Upper lobe of left lung (tissue), 4 donors: ENCODE measurements at regions not wholly inside any gene's neighbourhood (a gene's known extent, or its start where the extent isn't known, plus 50 kb on each side); places are given as distances from the start of the nearest gene placed in this dataset.

Source experiments
- EP300 ChIP-seq, 4 donors: sonication (generic); formaldehyde crosslinking; IDR thresholded peaks; one replicate each; pipeline ENCODE4 v1.5.1; 2017; ENCODE audit warnings: antibody characterized with exemption in 4 of 4, control low read depth in 2 of 4
- POLR2A ChIP-seq, 4 donors: fragments of 450-650 bp; IDR thresholded peaks; one replicate each; pipeline ENCODE4 v1.5.1; 2016 to 2017; ENCODE audit warnings: antibody characterized with exemption in 4 of 4, mild to moderate bottlenecking in 2 of 4
- TF ChIP-seq, protein P1 (sequence below), 6 experiments: fragments of 450-650 bp in 4 of 6; fragments of 200-600 bp in 2 of 6; sonication (generic) in 2 of 6; IDR thresholded peaks; one replicate each; pipeline ENCODE4 v1.5.1; 2016 to 2019; ENCODE audit warnings: antibody characterized with exemption in 6 of 6

DNA sequence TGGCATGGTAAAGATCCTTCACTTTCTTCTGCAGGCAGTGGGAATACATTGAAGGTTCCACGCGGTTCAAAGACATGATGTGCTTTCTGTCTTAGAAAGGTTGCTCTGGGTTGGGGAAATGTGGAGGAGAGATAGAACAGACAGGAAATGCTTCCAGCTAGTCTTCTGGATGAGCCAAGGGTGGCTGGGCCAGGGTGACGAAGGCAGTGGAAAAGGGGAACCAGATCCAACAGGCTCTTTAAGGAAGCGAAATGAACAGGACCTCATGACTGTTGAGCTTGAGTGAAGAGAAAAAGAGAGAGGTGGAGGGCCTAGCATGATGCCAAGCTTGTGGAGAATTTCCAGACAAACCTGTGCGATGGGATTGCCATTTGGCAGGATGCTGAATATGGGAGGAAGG is 56.4 kb upstream of the LMO1 start:
- TF ChIP-seq, protein P1, sequence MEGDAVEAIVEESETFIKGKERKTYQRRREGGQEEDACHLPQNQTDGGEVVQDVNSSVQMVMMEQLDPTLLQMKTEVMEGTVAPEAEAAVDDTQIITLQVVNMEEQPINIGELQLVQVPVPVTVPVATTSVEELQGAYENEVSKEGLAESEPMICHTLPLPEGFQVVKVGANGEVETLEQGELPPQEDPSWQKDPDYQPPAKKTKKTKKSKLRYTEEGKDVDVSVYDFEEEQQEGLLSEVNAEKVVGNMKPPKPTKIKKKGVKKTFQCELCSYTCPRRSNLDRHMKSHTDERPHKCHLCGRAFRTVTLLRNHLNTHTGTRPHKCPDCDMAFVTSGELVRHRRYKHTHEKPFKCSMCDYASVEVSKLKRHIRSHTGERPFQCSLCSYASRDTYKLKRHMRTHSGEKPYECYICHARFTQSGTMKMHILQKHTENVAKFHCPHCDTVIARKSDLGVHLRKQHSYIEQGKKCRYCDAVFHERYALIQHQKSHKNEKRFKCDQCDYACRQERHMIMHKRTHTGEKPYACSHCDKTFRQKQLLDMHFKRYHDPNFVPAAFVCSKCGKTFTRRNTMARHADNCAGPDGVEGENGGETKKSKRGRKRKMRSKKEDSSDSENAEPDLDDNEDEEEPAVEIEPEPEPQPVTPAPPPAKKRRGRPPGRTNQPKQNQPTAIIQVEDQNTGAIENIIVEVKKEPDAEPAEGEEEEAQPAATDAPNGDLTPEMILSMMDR (IDR thresholded peaks at IDR 0.05), result no peak
- TF ChIP-seq EP300 (IDR thresholded peaks at IDR 0.05) (no peak), POLR2A (IDR thresholded peaks at IDR 0.05) (no peak)
